ENCODE measurements at regions not wholly inside any gene's neighbourhood (a gene's known extent, or its start where the extent isn't known, plus 50 kb on each side); places are given as distances from the start of the nearest gene placed in this dataset.

DNA sequence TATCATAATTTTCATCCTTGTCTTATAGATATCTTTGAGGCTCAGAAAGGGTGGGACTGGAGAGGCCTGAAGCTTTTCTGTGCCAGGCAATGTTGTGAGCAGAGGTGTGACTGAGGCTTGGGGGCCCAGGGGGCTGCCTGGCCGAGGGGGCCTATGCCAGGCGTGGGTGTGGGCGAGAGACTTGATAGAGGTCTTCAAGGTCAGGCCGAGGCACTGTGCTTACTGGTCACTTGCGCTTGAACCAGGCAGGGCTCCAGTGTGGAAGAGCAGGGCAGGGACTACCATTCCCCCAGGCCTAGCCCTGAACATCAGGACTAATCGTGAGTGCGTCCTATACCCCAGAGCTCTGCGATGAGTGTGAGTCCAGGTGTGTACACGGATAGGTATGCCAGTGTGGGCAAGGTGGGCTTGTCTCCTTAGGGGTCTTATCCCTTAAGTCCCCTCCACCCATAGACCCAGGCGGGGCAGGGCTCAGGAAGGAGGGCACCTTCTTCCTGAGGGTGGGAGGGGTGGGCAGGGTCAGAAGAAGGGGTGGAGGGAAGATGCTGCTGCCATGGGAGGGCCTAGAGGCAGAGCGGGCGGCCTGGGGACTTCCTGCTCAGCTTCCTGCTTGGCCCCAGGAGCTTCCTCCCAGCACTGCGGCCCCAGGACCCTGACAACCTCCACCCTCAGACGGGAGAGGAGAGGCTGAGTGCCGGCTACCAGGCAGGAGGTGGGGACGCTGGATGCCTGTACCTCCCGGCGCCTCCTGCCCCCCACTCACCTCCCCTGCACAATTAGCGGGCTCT, 84.7 kb downstream of the LINGO1 start:
- no peak for DNase-seq (ENCODE audit: low spot score)
- in situ Hi-C loops (cut with MboI; ENCODE audit: low pct_unique_long_range_greater_than_20kb, low sequenced_read_pairs, unreplicated experiment), result loop anchor here (10.0 kb wide), 1 partner anchor 433 kb away; no protein-coding TSS in a partner anchor
- TF ChIP-seq, protein P1, sequence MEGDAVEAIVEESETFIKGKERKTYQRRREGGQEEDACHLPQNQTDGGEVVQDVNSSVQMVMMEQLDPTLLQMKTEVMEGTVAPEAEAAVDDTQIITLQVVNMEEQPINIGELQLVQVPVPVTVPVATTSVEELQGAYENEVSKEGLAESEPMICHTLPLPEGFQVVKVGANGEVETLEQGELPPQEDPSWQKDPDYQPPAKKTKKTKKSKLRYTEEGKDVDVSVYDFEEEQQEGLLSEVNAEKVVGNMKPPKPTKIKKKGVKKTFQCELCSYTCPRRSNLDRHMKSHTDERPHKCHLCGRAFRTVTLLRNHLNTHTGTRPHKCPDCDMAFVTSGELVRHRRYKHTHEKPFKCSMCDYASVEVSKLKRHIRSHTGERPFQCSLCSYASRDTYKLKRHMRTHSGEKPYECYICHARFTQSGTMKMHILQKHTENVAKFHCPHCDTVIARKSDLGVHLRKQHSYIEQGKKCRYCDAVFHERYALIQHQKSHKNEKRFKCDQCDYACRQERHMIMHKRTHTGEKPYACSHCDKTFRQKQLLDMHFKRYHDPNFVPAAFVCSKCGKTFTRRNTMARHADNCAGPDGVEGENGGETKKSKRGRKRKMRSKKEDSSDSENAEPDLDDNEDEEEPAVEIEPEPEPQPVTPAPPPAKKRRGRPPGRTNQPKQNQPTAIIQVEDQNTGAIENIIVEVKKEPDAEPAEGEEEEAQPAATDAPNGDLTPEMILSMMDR (IDR thresholded peaks at IDR 0.05; ENCODE audit: extremely low read depth, insufficient read depth, missing control alignments), result no peak

DNA sequence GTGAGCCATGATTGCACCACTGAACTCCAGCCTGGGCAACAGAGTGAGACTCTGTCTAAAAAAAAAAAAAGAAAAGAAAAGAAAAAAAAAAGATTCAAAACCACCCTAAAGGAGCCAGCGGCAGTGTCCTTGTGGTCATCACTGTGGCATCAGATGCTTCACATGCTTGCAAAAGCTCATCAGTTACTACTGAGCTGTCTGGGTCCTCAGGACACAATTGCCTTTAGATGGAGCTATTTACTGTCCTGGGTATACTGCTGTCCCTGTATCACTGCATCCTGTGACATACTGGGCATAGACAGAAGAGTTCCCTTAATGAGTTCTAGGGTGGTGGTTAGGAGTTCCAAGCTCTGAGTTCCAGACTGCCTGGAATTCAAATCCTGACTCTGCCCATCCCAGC, 85.8 kb downstream of the LINGO1 start:
- in situ Hi-C loops (cut with MboI; ENCODE audit: low pct_unique_long_range_greater_than_20kb, low sequenced_read_pairs, unreplicated experiment), result loop anchor here (10.0 kb wide), 1 partner anchor 432 kb away; no protein-coding TSS in a partner anchor

DNA sequence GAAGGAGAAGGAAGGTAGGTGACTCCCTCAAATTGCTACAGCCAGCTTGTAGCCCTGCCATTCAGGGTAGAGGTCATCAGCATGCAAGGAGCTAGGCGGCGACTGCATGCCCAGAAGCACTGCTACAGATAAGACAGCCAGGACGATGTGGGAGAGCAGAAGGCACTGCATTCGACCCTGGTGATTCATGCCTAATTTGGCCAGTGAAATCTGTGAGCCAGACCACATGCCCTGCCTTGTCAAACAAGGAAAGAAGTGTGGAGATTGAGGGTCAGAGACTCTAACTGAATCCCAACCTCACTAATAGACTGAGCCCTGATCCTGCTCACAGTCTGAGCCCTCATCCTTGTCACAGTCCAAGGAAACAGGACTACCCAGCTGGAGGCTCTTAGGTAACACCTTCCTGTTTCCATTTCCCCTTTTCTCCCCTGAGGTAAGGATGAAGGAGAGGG, 86.6 kb downstream of the LINGO1 start:
- TF ChIP-seq, protein P1 (IDR thresholded peaks at IDR 0.05; ENCODE audit: extremely low read depth, insufficient read depth, missing control alignments), result no peak
- no peak for DNase-seq (ENCODE audit: low spot score)
- in situ Hi-C loops (cut with MboI; ENCODE audit: low pct_unique_long_range_greater_than_20kb, low sequenced_read_pairs, unreplicated experiment), result loop anchor here (10.0 kb wide), 1 partner anchor 431 kb away; no protein-coding TSS in a partner anchor

More for the DNA sequence above, 85.8 kb downstream of the LINGO1 start:
- DNase-seq (ENCODE audit: low spot score), result no peak
- TF ChIP-seq, protein P1 (IDR thresholded peaks at IDR 0.05; ENCODE audit: extremely low read depth, insufficient read depth, missing control alignments), result no peak

DNA sequence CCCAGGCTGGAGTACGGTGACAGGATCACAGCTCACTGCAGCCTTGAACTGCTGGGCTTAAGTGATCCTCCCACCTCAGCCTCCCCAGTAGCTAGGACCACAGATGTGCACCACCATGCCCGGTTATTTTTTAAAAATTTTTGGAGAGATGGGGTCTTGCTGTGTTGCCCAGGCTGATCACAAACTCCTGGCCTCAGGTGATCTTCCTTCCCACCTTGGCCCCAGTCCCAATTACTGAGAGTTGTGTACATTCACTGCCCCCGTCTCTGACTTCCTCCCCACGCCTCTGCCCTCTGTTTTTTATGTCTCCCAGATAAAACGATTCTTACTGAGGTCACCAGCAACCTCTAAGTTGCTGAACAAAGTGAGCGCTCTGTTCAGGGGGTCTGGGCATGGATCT, 87.7 kb downstream of the LINGO1 start:
- TF ChIP-seq, protein P1 (IDR thresholded peaks at IDR 0.05; ENCODE audit: extremely low read depth, insufficient read depth, missing control alignments), result no peak
- in situ Hi-C loops (cut with MboI; ENCODE audit: low pct_unique_long_range_greater_than_20kb, low sequenced_read_pairs, unreplicated experiment), result loop anchor here (10.0 kb wide), 1 partner anchor 430 kb away; no protein-coding TSS in a partner anchor
- DNase-seq (ENCODE audit: low spot score), result no peak

DNA sequence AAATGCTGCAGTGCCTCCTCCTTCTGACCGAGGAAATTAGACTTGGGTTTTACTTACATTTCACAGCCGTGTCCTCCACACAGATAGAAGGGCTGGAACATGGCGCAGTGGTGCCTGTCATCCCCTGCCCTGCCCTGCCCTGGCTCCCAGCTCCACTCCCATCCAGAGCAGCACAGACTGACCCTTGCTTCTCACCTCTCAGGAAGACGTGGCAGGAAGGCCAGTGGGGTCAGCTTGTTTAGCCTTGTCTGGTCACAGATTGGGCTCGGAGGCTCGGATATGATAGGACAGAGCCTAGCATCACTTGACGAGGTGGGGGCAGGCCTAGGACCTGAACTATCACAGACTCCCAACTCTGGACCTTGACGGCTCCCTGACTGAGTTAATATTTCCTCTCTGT, 88.5 kb downstream of the LINGO1 start:
- in situ Hi-C loops (cut with MboI; ENCODE audit: low pct_unique_long_range_greater_than_20kb, low sequenced_read_pairs, unreplicated experiment), result loop anchor here (10.0 kb wide), 1 partner anchor 429 kb away; no protein-coding TSS in a partner anchor

DNA sequence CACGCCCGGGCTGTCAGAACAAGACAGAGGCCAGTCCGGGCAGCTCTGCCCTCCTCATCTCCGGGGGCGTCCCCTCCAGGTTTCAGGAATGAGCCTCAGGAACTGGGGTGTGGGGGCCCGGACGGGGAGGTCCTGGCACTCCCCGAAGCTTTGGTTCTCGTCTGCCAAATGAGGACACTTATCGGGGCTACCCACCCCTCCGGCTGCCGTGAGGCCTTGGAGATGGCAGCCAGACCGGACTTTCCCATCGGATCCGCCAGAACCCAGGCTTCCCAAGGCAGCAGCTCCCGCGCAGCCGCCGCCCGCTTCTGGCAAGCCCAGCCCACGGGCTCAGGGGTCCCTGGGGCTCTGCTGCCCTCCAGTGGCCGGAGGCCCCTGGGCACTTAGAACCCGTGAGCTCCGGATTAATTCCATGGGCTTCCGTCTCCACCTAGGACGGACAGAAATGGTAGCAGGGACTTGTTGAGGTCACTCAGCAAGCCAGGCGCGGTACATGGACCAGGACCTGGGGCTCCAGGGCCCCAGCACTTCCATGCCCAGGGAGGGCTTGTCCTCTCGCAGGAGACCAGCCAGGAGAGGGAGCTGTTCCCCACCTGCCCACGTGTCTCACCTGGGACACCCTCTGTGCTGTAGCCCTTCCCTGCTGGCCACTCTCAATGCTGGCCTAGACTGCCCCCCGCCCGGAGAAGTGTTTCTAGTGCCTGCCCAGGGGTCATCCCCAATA, 89.4 kb downstream of the LINGO1 start:
- in situ Hi-C loops (cut with MboI; ENCODE audit: low pct_unique_long_range_greater_than_20kb, low sequenced_read_pairs, unreplicated experiment), result loop anchor here (10.0 kb wide), 1 partner anchor 429 kb away; no protein-coding TSS in a partner anchor
- peak; percentile 90 for DNase-seq (ENCODE audit: low spot score)
- TF ChIP-seq, protein P1 (IDR thresholded peaks at IDR 0.05; ENCODE audit: extremely low read depth, insufficient read depth, missing control alignments), result peak; percentile 85

More for the DNA sequence above, 88.5 kb downstream of the LINGO1 start:
- TF ChIP-seq, protein P1 (IDR thresholded peaks at IDR 0.05; ENCODE audit: extremely low read depth, insufficient read depth, missing control alignments), result no peak
- DNase-seq (ENCODE audit: low spot score), result no peak

All from GM13977 (cell line).